VCaP (cell line): ENCODE measurements at regions not wholly inside any gene's neighbourhood (a gene's known extent, or its start where the extent isn't known, plus 50 kb on each side); places are given as distances from the start of the nearest gene placed in this dataset.
"Not testable (repeated sequence)": the region's sequence is repeated elsewhere in the genome, so short reads cannot be mapped to it uniquely, and the experiment has no call there.

Experiments used
- H3K27ac ChIP-seq: fragments of 450-650 bp; 2 replicates; pipeline ENCODE4 v1.5.1; 2017
- CTCF ChIP-seq: fragments of 450-650 bp; conservative IDR thresholded peaks from 2 replicates; pipeline ENCODE4 v1.5.1; 2017; ENCODE audit warnings: mild to moderate bottlenecking, moderate library complexity

GRCh38 chrX:64580605-64581004, 185.4 kb upstream of the MTMR8 start:
- H3K27ac ChIP-seq, result no peak overlapping the region
- TF ChIP-seq CTCF, result no peak

- H3K27ac ChIP-seq, result no peak overlapping the region
- no peak for TF ChIP-seq CTCF
Observed at GRCh38 chrX:64580035-64580434, 184.8 kb upstream of the MTMR8 start.

- TF ChIP-seq CTCF, result no peak
- no peak overlapping the region for H3K27ac ChIP-seq
Observed at GRCh38 chrX:64571011-64571410, 175.8 kb upstream of the MTMR8 start.

- peak; percentile 41; the same call in 1 of the 2 replicates for TF ChIP-seq CTCF
- no peak overlapping the region for H3K27ac ChIP-seq
Observed at GRCh38 chrX:64570204-64570603, 175.0 kb upstream of the MTMR8 start.

DNA sequence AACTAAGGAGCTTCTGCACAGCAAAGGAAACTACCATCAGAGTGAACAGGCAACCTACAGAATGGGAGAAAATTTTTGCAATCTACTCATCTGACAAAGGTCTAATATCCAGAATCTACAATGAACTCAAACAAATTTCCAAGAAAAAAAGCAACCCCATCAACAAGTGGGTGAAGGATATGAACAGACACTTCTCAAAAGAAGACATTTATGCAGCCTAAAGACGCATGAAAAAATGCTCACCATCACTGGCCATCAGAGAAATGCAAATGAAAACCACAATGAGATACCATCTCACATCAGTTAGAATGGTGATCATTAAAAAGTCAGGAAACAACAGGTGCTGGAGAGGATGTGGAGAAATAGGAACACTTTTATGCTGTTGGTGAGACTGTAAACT, 170.1 kb upstream of the MTMR8 start:
- H3K27ac ChIP-seq, result not testable (repeated sequence)

DNA sequence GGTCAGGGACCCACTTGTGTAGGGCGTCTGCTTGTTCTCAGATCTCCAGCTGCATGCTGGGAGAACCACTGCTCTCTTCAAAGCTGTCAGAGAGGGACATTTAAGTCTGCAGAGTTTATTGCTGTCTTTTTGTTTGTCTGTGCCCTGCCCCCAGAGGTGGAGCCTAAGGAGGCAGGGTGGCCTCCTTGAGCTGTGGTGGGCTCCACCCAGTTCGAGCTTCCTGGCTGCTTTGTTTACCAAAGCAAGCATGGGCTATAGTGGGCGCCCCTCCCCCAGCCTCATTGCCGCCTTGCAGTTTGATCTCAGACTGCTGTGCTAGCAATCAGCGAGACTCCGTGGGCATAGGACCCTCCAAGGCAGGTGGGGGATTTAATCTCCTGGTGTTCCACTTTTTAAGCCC, 154.0 kb upstream of the MTMR8 start:
- not testable (repeated sequence) for H3K27ac ChIP-seq

GRCh38 chrX:64536736-64537135, 141.5 kb upstream of the MTMR8 start:
- H3K27ac ChIP-seq, result no peak overlapping the region
- TF ChIP-seq CTCF, result no peak
